ENCODE measurements at regions not wholly inside any gene's neighbourhood (a gene's known extent, or its start where the extent isn't known, plus 50 kb on each side); places are given as distances from the start of the nearest gene placed in this dataset.
"Not testable (repeated sequence)": the region's sequence is repeated elsewhere in the genome, so short reads cannot be mapped to it uniquely, and the experiment has no call there.

GRCh38 chr2:185245806-185246205, 492.8 kb upstream of the FSIP2 start:
- no peak for DNase-seq (ENCODE audit: low read depth in 3 of 3, low spot score in 1 of 3)

- no peak for DNase-seq (ENCODE audit: low read depth in 3 of 3, low spot score in 1 of 3)
These were observed 491.9 kb upstream of the FSIP2 start for GRCh38 chr2:185246717-185247116.

GRCh38 chr2:185255566-185255965, 483.0 kb upstream of the FSIP2 start:
- no peak for DNase-seq (ENCODE audit: low read depth in 3 of 3, low spot score in 1 of 3)

GRCh38 chr2:185265747-185266146, 472.9 kb upstream of the FSIP2 start:
- no peak for DNase-seq (ENCODE audit: low read depth in 3 of 3, low spot score in 1 of 3)

GRCh38 chr2:185268651-185269050, 470.0 kb upstream of the FSIP2 start:
- no peak for DNase-seq (ENCODE audit: low read depth in 3 of 3, low spot score in 1 of 3)

GRCh38 chr2:185274718-185275484, 463.7 kb upstream of the FSIP2 start:
- DNase-seq (ENCODE audit: low read depth in 3 of 3, low spot score in 1 of 3): no peak

GRCh38 chr2:185275979-185276378, 462.6 kb upstream of the FSIP2 start:
- not testable (repeated sequence) for DNase-seq (ENCODE audit: low read depth in 3 of 3, low spot score in 1 of 3)

GRCh38 chr2:185278761-185279160, 459.8 kb upstream of the FSIP2 start:
- no peak for DNase-seq (ENCODE audit: low read depth in 3 of 3, low spot score in 1 of 3)

- no peak for DNase-seq (ENCODE audit: low read depth in 3 of 3, low spot score in 1 of 3)
These were observed 458.6 kb upstream of the FSIP2 start for GRCh38 chr2:185279999-185280398.

GRCh38 chr2:185284696-185285095, 453.9 kb upstream of the FSIP2 start:
- DNase-seq (ENCODE audit: low read depth in 3 of 3, low spot score in 1 of 3): no peak

- not testable (repeated sequence) for DNase-seq (ENCODE audit: low read depth in 3 of 3, low spot score in 1 of 3)
These were observed 448.6 kb upstream of the FSIP2 start for GRCh38 chr2:185290012-185290411.

GRCh38 chr2:185291035-185291647, 447.5 kb upstream of the FSIP2 start:
- DNase-seq (ENCODE audit: low read depth in 3 of 3, low spot score in 1 of 3): peak in 1 of 3 donors; percentile 2

- no peak for DNase-seq (ENCODE audit: low read depth in 3 of 3, low spot score in 1 of 3)
These were observed 438.7 kb upstream of the FSIP2 start for GRCh38 chr2:185299867-185300266.

GRCh38 chr2:185306119-185306518, 432.5 kb upstream of the FSIP2 start:
- no peak for DNase-seq (ENCODE audit: low read depth in 3 of 3, low spot score in 1 of 3)

- no peak for DNase-seq (ENCODE audit: low read depth in 3 of 3, low spot score in 1 of 3)
These were observed 422.2 kb upstream of the FSIP2 start for GRCh38 chr2:185316383-185316782.

GRCh38 chr2:185318271-185318724, 420.3 kb upstream of the FSIP2 start:
- no peak for DNase-seq (ENCODE audit: low read depth in 3 of 3, low spot score in 1 of 3)

- no peak for DNase-seq (ENCODE audit: low read depth in 3 of 3, low spot score in 1 of 3)
These were observed 402.7 kb upstream of the FSIP2 start for GRCh38 chr2:185335879-185336278.

GRCh38 chr2:185337033-185337432, 401.6 kb upstream of the FSIP2 start:
- DNase-seq (ENCODE audit: low read depth in 3 of 3, low spot score in 1 of 3): no peak

- no peak for DNase-seq (ENCODE audit: low read depth in 3 of 3, low spot score in 1 of 3)
These were observed 400.5 kb upstream of the FSIP2 start for GRCh38 chr2:185338104-185338503.

GRCh38 chr2:185347445-185347844, 391.2 kb upstream of the FSIP2 start:
- DNase-seq (ENCODE audit: low read depth in 3 of 3, low spot score in 1 of 3): no peak

- no peak for DNase-seq (ENCODE audit: low read depth in 3 of 3, low spot score in 1 of 3)
These were observed 377.8 kb upstream of the FSIP2 start for GRCh38 chr2:185360776-185361175.

GRCh38 chr2:185372188-185372587, 366.4 kb upstream of the FSIP2 start:
- no peak for DNase-seq (ENCODE audit: low read depth in 3 of 3, low spot score in 1 of 3)

- no peak for DNase-seq (ENCODE audit: low read depth in 3 of 3, low spot score in 1 of 3)
These were observed 365.4 kb upstream of the FSIP2 start for GRCh38 chr2:185373229-185373628.

All from stimulated activated CD4-positive, alpha-beta T cell treated with anti-CD3 and anti-CD28 coated beads, TNF-alpha, amount 100 ng/mL, for 1 hour (primary cell).